Sigmoid colon (tissue), 6 donors: ENCODE measurements at regions not wholly inside any gene's neighbourhood (a gene's known extent, or its start where the extent isn't known, plus 50 kb on each side); places are given as distances from the start of the nearest gene placed in this dataset.
A peak's percentile ranks its signal among the peaks of the same experiment; 100 is the strongest.
"Not testable (repeated sequence)": the region's sequence is repeated elsewhere in the genome, so short reads cannot be mapped to it uniquely, and the experiment has no call there.

Source experiments
- DNase-seq: peaks from one replicate; pipeline ENCODE4 v3.0.0-alpha.2; 2019
- H3K27ac ChIP-seq, 4 donors: fragments of 200-600 bp; sonication (generic); one replicate each; pipeline ENCODE4 v1.5.1; 2016 to 2019; ENCODE audit warnings: mild to moderate bottlenecking in 1 of 4
- H3K27me3 ChIP-seq, 3 donors: fragments of 200-600 bp; sonication (generic); one replicate each; pipeline ENCODE4 v1.5.1; 2019; ENCODE audit warnings: mild to moderate bottlenecking in 1 of 3
- H3K36me3 ChIP-seq, 4 donors: fragments of 200-600 bp; sonication (generic); one replicate each; pipeline ENCODE4 v1.5.1; 2016 to 2019
- H3K4me1 ChIP-seq, 4 donors: fragments of 200-600 bp; sonication (generic); one replicate each; pipeline ENCODE4 v1.5.1; 2017 to 2019
- H3K4me3 ChIP-seq, 4 donors: fragments of 200-600 bp; sonication (generic); one replicate each; pipeline ENCODE4 v1.5.1; 2017 to 2019; ENCODE audit warnings: mild to moderate bottlenecking in 2 of 4, moderate library complexity in 1 of 4
- H3K9me3 ChIP-seq, 4 donors: fragments of 200-600 bp in 3 of 4; sonication (generic) in 3 of 4; one replicate each; pipeline versions ENCODE4 v1.5.1 to v1.6.1; 2013 to 2019
- EP300 ChIP-seq, 4 donors: sonication (generic); formaldehyde crosslinking; IDR thresholded peaks; one replicate each; pipeline ENCODE4 v1.6.1; 2017; ENCODE audit warnings: antibody characterized with exemption in 4 of 4
- POLR2A ChIP-seq, 2 donors: fragments of 450-650 bp; IDR thresholded peaks; one replicate each; pipeline ENCODE4 v1.6.1; 2016; ENCODE audit warnings: antibody characterized with exemption in 2 of 2, mild to moderate bottlenecking in 2 of 2, moderate library complexity in 2 of 2
- POLR2AphosphoS5 ChIP-seq, 4 donors: sonication (generic); formaldehyde crosslinking; IDR thresholded peaks; one replicate each; pipeline ENCODE4 v1.6.1; 2017; ENCODE audit warnings: antibody characterized with exemption in 4 of 4
- WGBS, 2 donors: extraction: QIAGEN DNeasy Blood & Tissue Kit; methylation state at CpG; one replicate each; pipeline ENCODE4 v1.1.7; 2013; 5-methylcytosine and 5-hydroxymethylcytosine counted together
- intact Hi-C: fragments of 100-400 bp; cut with DNase I; formaldehyde crosslinking; loops from one replicate; pipeline ENCODE4 v1.15.1; 2023
- TF ChIP-seq, protein P1 (sequence below), 4 experiments: fragments of 450-650 bp in 3 of 4; fragments of 200-600 bp in 1 of 4; IDR thresholded peaks; one replicate each; pipeline ENCODE4 v1.5.1; 2016 to 2019; ENCODE audit warnings: antibody characterized with exemption in 4 of 4, mild to moderate bottlenecking in 3 of 4, moderate library complexity in 2 of 4
- donor health status: healthy with polysubstance abuse.
- donor health status: healthy.

GRCh38 chr10:71086439-71087080 lies 125.8 kb upstream of the UNC5B start:
- Histone ChIP-seq H3K27ac (no peak overlapping the region), H3K4me1 (no peaks in the 10 kb centered on the region), H3K36me3 (no peaks in the 10 kb centered on the region), H3K9me3 (no peaks in the 10 kb centered on the region), H3K4me3 (no peak overlapping the region), H3K27me3 (no peaks in the 10 kb centered on the region)
- peak; percentile 18 for DNase-seq
- intact Hi-C loops = no loop called here
- WGBS, 2 donors = 58 to 63% methylated on average over 11 of the region's 11 CpGs
- TF ChIP-seq EP300 (IDR thresholded peaks at IDR 0.05) = no peak
- no peak for TF ChIP-seq POLR2AphosphoS5 (IDR thresholded peaks at IDR 0.05)
- no peak for TF ChIP-seq POLR2A (IDR thresholded peaks at IDR 0.05)
- TF ChIP-seq, protein P1, sequence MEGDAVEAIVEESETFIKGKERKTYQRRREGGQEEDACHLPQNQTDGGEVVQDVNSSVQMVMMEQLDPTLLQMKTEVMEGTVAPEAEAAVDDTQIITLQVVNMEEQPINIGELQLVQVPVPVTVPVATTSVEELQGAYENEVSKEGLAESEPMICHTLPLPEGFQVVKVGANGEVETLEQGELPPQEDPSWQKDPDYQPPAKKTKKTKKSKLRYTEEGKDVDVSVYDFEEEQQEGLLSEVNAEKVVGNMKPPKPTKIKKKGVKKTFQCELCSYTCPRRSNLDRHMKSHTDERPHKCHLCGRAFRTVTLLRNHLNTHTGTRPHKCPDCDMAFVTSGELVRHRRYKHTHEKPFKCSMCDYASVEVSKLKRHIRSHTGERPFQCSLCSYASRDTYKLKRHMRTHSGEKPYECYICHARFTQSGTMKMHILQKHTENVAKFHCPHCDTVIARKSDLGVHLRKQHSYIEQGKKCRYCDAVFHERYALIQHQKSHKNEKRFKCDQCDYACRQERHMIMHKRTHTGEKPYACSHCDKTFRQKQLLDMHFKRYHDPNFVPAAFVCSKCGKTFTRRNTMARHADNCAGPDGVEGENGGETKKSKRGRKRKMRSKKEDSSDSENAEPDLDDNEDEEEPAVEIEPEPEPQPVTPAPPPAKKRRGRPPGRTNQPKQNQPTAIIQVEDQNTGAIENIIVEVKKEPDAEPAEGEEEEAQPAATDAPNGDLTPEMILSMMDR (IDR thresholded peaks at IDR 0.05) = no peak

DNA sequence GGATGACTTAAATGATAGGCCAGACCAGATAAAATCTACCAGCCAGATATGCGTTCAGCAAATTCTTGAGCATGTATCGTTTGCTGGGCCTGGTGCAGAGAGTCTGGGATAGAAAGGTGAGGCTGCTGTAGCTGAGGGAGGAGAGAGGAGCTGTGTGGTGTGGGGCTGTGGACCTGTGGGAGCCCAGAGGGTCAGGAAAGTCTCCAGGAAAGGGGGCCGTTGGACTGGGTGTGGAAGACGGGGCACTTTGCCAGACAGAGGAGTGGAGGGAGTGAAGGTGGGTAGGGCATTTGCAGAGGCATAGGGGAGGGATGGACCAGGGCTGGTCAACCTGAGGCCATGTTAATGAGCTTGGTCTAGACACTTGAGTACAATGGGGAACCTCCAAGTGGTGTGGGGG lies 124.7 kb upstream of the UNC5B start:
- 57 to 82% methylated on average over 4 of the region's 4 CpGs for WGBS, 2 donors
- Histone ChIP-seq H3K9me3 (no peaks in the 10 kb centered on the region), H3K4me3 (no peak overlapping the region), H3K4me1 (no peaks in the 10 kb centered on the region), H3K36me3 (no peaks in the 10 kb centered on the region), H3K27ac (no peak overlapping the region), H3K27me3 (no peaks in the 10 kb centered on the region)
- no peak for TF ChIP-seq EP300 (IDR thresholded peaks at IDR 0.05)
- no peak for TF ChIP-seq POLR2A (IDR thresholded peaks at IDR 0.05)
- no peak for TF ChIP-seq POLR2AphosphoS5 (IDR thresholded peaks at IDR 0.05)
- TF ChIP-seq, protein P1 (IDR thresholded peaks at IDR 0.05) = no peak
- intact Hi-C loops = no loop called here
- DNase-seq = peak; percentile 40

GRCh38 chr10:71088054-71088453 lies 124.3 kb upstream of the UNC5B start:
- WGBS, 2 donors = 93 to 97% methylated on average over 9 of the region's 9 CpGs
- no peaks in the 10 kb centered on the region for H3K9me3 ChIP-seq
- intact Hi-C loops = no loop called here
- no peak for TF ChIP-seq EP300 (IDR thresholded peaks at IDR 0.05)
- TF ChIP-seq POLR2A (IDR thresholded peaks at IDR 0.05) = no peak
- no peak for TF ChIP-seq POLR2AphosphoS5 (IDR thresholded peaks at IDR 0.05)
- TF ChIP-seq, protein P1 (IDR thresholded peaks at IDR 0.05) = no peak
- peak; percentile 19 for DNase-seq
- no peak overlapping the region for H3K4me3 ChIP-seq
- no peaks in the 10 kb centered on the region for H3K27me3 ChIP-seq
- H3K4me1 ChIP-seq = no peaks in the 10 kb centered on the region
- no peak overlapping the region for H3K27ac ChIP-seq
- H3K36me3 ChIP-seq = no peaks in the 10 kb centered on the region

DNA sequence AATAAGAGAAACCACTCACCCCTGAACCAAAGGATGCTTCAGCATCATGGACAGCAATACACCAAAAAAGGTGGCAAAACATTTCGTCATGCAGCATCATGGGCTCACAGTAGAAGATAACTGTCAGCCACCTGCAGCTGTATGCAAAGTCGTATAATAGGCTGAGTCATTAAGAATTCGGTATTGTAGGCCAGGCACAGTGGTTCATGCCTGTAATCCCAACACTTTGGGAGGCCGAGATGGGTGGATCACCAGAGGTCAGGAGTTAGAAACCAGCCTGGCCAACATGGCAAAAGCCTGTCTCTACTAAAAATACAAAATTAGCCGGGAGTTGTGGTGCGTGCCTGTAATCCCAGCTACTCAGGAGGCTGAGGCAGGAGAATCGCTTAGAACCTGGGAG lies 123.8 kb upstream of the UNC5B start:
- WGBS, 2 donors = 75 to 80% methylated on average over 7 of the region's 7 CpGs
- H3K4me3 ChIP-seq, intact Hi-C loops, H3K9me3 ChIP-seq, H3K27me3 ChIP-seq, H3K27ac ChIP-seq, H3K36me3 ChIP-seq, DNase-seq, H3K4me1 ChIP-seq: not testable (repeated sequence)

DNA sequence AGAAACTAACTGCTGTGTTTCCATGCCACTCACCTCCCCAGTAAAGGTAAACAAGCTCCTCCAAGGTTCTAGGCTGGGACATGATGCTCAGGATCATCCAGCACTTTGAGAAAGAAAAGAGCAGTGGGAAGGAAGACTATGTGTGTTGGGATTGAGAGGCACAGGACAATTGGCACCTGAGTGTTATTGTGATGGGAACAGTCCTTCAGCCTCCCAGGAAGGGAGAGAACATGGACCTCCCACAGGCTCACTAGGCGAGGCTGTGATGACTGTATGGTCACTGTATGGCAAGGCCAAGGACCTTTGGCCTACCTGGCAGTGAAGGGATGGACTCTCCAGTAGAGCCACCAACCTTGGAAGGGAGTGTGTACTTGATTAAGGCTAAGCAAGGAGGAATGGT lies 123.2 kb upstream of the UNC5B start:
- 37 to 69% methylated on average over 1 of the region's 1 CpG for WGBS, 2 donors
- Histone ChIP-seq H3K4me3 (no peak overlapping the region), H3K27ac (no peak overlapping the region), H3K36me3 (no peaks in the 10 kb centered on the region), H3K4me1 (no peaks in the 10 kb centered on the region), H3K9me3 (no peaks in the 10 kb centered on the region), H3K27me3 (no peaks in the 10 kb centered on the region)
- DNase-seq = peak; percentile 12
- intact Hi-C loops = no loop called here
- TF ChIP-seq, protein P1 (IDR thresholded peaks at IDR 0.05) = no peak
- no peak for TF ChIP-seq POLR2AphosphoS5 (IDR thresholded peaks at IDR 0.05)
- TF ChIP-seq POLR2A (IDR thresholded peaks at IDR 0.05) = no peak
- TF ChIP-seq EP300 (IDR thresholded peaks at IDR 0.05) = no peak
